GM12878 (cell line): ENCODE measurements at regions not wholly inside any gene's neighbourhood (a gene's known extent, or its start where the extent isn't known, plus 50 kb on each side); places are given as distances from the start of the nearest gene placed in this dataset.

Experiments used
- BHLHE40 ChIP-seq, 2 experiments: fragments of 450-650 bp in 1 of 2; IDR thresholded peaks; 2 replicates each; pipeline ENCODE4 v1.6.1; 2011 to 2017; ENCODE audit warnings: low read depth in 2 of 2, borderline replicate concordance in 1 of 2, improper control_type of control experiment in 1 of 2, low read length in 1 of 2, mild to moderate bottlenecking in 1 of 2
- EZH2 ChIP-seq: IDR thresholded peaks from 2 replicates; pipeline ENCODE4 v1.6.1; 2012; ENCODE audit warnings: low read depth, mild to moderate bottlenecking, control low read depth, inconsistent platforms, low read length, borderline replicate concordance; ENCODE audit not compliant: control insufficient read depth
- NFIC ChIP-seq: IDR thresholded peaks from 2 replicates; pipeline ENCODE4 v1.6.1; 2012; ENCODE audit warnings: low read depth, mild to moderate bottlenecking, inconsistent platforms, low read length, moderate library complexity
- POLR2A ChIP-seq: IDR thresholded peaks from 2 replicates; pipeline ENCODE4 v1.6.1; 2011; ENCODE audit warnings: low read depth, mild to moderate bottlenecking, low read length
- RCOR1 ChIP-seq: conservative IDR thresholded peaks from 2 replicates; pipeline ENCODE4 v1.6.1; 2012; ENCODE audit warnings: low read depth, low read length, improper control_type of control experiment
- TF ChIP-seq, protein P1 (sequence below), 3 experiments: IDR thresholded peaks in 2 of 3; conservative IDR thresholded peaks in 1 of 3; 2 replicates each; pipeline ENCODE4 v1.5.1; 2011; ENCODE audit warnings: low read depth in 3 of 3, low read length in 3 of 3, mild to moderate bottlenecking in 3 of 3, control low read depth in 2 of 3, moderate library complexity in 2 of 3, inconsistent platforms in 1 of 3, mixed read lengths in 1 of 3; ENCODE audit not compliant: control insufficient read depth in 2 of 3, insufficient read depth in 1 of 3; ENCODE audit errors: extremely low read depth in 1 of 3

DNA sequence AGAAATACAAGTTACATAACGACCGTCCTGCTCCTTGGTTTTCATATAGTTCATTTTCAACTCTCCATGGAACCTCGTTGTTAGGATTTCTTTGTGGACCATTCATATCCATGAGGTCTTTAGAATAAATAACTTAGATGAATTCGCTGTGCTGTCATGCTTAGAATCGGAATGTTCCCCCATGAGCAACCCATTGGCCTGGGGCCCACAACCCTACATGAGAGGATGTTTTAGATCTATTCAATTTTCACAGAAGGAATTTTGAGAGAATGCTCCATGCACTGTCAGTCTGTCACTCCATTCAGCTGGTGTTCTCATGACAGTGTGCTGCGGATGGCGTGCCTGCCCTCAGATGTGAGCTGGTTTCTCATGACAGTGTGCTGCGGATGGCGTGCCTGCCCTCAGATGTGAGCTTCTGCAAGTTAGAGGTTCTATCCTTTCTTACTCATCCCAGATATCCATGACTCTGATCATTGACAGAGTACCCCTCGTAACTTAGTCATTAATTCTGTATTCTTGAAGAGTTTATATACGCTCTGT, 1193.1 kb downstream of the EFNB2 start:
- TF ChIP-seq EZH2 (no peak), POLR2A (no peak), BHLHE40 (IDR thresholded peaks at IDR 0.05; ENCODE audit: borderline replicate concordance in 1 of 2, low read depth in 2 of 2, low read length in 1 of 2) (no peak), NFIC (no peak), RCOR1 (no peak)
- TF ChIP-seq, protein P1, sequence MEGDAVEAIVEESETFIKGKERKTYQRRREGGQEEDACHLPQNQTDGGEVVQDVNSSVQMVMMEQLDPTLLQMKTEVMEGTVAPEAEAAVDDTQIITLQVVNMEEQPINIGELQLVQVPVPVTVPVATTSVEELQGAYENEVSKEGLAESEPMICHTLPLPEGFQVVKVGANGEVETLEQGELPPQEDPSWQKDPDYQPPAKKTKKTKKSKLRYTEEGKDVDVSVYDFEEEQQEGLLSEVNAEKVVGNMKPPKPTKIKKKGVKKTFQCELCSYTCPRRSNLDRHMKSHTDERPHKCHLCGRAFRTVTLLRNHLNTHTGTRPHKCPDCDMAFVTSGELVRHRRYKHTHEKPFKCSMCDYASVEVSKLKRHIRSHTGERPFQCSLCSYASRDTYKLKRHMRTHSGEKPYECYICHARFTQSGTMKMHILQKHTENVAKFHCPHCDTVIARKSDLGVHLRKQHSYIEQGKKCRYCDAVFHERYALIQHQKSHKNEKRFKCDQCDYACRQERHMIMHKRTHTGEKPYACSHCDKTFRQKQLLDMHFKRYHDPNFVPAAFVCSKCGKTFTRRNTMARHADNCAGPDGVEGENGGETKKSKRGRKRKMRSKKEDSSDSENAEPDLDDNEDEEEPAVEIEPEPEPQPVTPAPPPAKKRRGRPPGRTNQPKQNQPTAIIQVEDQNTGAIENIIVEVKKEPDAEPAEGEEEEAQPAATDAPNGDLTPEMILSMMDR (IDR thresholded peaks at IDR 0.05 in 2 of 3, conservative IDR thresholded peaks at IDR 0.05 in 1 of 3; ENCODE audit: control insufficient read depth in 2 of 3, extremely low read depth in 1 of 3, insufficient read depth in 1 of 3, low read depth in 3 of 3, low read length in 3 of 3): no peak
